HL-60 (cell line): ENCODE measurements at regions not wholly inside any gene's neighbourhood (a gene's known extent, or its start where the extent isn't known, plus 50 kb on each side); places are given as distances from the start of the nearest gene placed in this dataset.
"Not testable (repeated sequence)": the region's sequence is repeated elsewhere in the genome, so short reads cannot be mapped to it uniquely, and the experiment has no call there.

Experiments
- DNase-seq, 2 experiments: peaks; one replicate each; pipeline ENCODE4 v3.0.0-alpha.2; 2010 to 2020; ENCODE audit warnings: low read depth in 1 of 2, low spot score in 1 of 2
- H3K27ac ChIP-seq: fragments of 250-450 bp; sonication (Bioruptor Pico); replicated peaks from 2 replicates; pipeline ENCODE4 v1.5.1; 2020; ENCODE audit warnings: mild to moderate bottlenecking, moderate library complexity
- H3K27me3 ChIP-seq: fragments of 250-450 bp; sonication (Bioruptor Pico); 2 replicates; pipeline ENCODE4 v1.5.1; 2021; ENCODE audit warnings: mild to moderate bottlenecking, moderate library complexity; ENCODE audit not compliant: insufficient read depth, poor library complexity, severe bottlenecking
- H3K4me3 ChIP-seq: replicated peaks from 2 replicates; pipeline ENCODE4 v1.5.1; 2011; ENCODE audit warnings: mild to moderate bottlenecking, control low read depth, low read length; ENCODE audit not compliant: insufficient read depth
- CTCF ChIP-seq: IDR thresholded peaks from one replicate; pipeline ENCODE4 v1.5.1; 2011; ENCODE audit warnings: low read length, control low read depth, inconsistent platforms; ENCODE audit not compliant: insufficient read depth
- GABPA ChIP-seq: IDR thresholded peaks from 2 replicates; pipeline ENCODE4 v1.6.1; 2012; ENCODE audit warnings: low read depth
- REST ChIP-seq: IDR thresholded peaks from 2 replicates; pipeline ENCODE4 v1.6.1; 2012; ENCODE audit warnings: low read depth; ENCODE audit not compliant: insufficient replicate concordance
- SPI1 ChIP-seq: IDR thresholded peaks from 2 replicates; pipeline ENCODE4 v1.6.1; 2012; ENCODE audit warnings: low read depth, mild to moderate bottlenecking, borderline replicate concordance

GRCh38 chr14:37813732-37814131 is 218.3 kb downstream of the TTC6 start:
- no peak for DNase-seq
- no peak overlapping the region for H3K27ac ChIP-seq
- H3K4me3 ChIP-seq, result no peak overlapping the region
- H3K27me3 ChIP-seq, result no peaks in the 10 kb centered on the region
- TF ChIP-seq CTCF, result no peak
- no peak for TF ChIP-seq REST
- no peak for TF ChIP-seq GABPA

DNA sequence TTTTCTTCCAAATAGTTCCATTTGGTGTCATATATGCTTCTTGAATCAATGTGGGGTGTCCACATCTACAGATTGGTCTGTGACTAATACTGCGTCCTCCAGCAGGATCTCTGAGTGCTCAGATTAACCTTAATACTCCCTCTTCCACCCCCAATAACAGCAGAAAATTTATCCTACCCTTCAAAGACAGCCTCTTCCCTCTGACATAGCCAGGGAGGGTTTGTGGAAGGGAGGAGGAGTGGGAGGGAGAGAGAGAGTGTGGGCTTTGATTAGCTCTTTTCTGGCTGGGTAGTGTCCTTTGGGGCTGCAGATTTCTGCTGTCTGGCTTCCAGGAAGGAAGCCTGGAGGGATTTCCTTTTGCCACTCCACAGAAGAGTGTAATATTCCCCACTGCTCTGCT is 220.7 kb downstream of the TTC6 start:
- Histone ChIP-seq H3K27me3 (no peaks in the 10 kb centered on the region), H3K4me3 (no peak overlapping the region), H3K27ac (no peak overlapping the region)
- TF ChIP-seq CTCF, result no peak
- DNase-seq, result no peak

GRCh38 chr14:37816743-37817295 is 221.4 kb downstream of the TTC6 start:
- H3K27ac ChIP-seq, result no peak overlapping the region
- H3K4me3 ChIP-seq, result no peak overlapping the region

DNA sequence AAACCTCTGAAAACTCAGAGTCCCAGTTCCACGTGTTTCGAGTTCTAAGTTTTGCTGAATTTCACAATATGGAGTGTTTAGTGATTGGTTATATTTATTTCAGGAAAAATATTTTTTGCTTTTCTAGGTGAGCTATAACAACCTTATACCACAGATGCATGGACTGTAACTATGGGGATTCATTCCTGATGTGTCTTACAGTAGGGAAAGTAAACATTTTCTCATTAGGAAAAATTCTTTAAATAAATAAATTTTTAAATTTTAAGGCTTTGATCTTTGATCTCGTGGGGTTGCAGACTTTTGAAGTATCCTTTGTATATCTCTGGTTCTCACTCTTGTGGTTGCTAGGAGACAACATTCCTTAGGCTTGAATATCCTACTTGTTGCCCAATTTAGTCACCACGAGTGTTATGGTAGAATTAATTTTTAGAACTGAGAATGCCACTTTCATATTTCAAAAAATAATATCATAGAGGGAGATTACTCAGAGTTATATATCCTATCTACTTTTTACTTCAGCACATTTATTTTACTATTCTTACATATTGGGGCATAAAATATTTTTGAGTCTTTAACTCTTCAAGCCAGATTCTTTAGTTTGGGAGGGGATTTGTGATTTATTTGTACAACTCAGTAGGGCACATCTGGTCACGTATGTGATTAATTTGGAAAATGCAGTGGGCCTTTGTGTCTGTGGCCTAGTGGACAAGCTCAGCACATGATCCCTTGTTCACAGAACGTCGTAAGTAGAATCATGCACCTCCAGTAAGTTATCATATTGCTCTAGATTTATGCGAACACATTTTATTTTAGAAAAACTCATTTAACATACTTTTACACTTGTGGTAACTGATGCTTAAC is 224.0 kb downstream of the TTC6 start:
- H3K4me3 ChIP-seq, result no peak overlapping the region
- TF ChIP-seq SPI1 (no peak), CTCF (no peak)
- no peaks in the 10 kb centered on the region for H3K27me3 ChIP-seq
- DNase-seq, result no peak
- H3K27ac ChIP-seq, result no peak overlapping the region

More at GRCh38 chr14:37816743-37817295, 221.4 kb downstream of the TTC6 start:
- TF ChIP-seq SPI1 (no peak), GABPA (no peak)
- no peaks in the 10 kb centered on the region for H3K27me3 ChIP-seq
- DNase-seq, result no peak

GRCh38 chr14:37820810-37821209 is 225.4 kb downstream of the TTC6 start:
- DNase-seq, H3K27me3 ChIP-seq, H3K4me3 ChIP-seq, H3K27ac ChIP-seq: not testable (repeated sequence)
